ENCODE measurements at regions not wholly inside any gene's neighbourhood (a gene's known extent, or its start where the extent isn't known, plus 50 kb on each side); places are given as distances from the start of the nearest gene placed in this dataset.

DNA sequence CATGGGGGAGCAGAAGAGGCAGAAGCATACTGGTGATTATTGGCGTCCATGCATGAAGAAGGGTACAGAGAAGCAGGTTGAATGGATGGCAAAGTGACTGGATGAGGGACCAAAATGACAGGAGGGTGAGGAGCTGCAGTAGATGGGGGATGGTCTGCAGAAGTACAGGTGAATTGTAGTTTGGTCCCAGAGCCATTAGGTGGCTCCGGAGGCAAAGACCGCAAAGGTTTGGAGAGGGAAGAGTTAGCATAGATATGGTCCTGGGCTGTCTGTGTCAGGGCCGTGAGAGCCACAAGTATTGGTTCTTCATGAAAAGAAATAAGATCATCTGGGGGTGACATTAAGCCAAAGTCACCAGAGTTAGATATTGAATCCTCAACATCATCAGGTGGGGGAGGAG, 59.0 kb upstream of the ZNF726 start:
- Histone ChIP-seq H3K4me2 (ENCODE audit: insufficient read depth, low read length) (no peak overlapping the region), H3K4me1 (replicated peaks in 1 of 2; ENCODE audit: control insufficient read depth in 2 of 2, insufficient read depth in 2 of 2, low read length in 2 of 2) (no peaks in the 10 kb centered on the region), H3K4me3 (no peak overlapping the region), H3K27me3 (ENCODE audit: control insufficient read depth in 2 of 2, insufficient read depth in 2 of 2, low read length in 2 of 2) (no peaks in the 10 kb centered on the region), H3K9me1 (ENCODE audit: control insufficient read depth, insufficient read depth, low read length) (no peaks in the 10 kb centered on the region), H3K9ac (ENCODE audit: insufficient read depth in 1 of 2, low read depth in 2 of 2, low read length in 2 of 2) (no peak overlapping the region), H3K27ac (ENCODE audit: extremely low read depth, low read depth, low read length) (no peak overlapping the region), H2AFZ (ENCODE audit: low read depth, low read length) (no peak overlapping the region), H3K36me3 (ENCODE audit: control insufficient read depth, insufficient read depth, low read length) (no peaks in the 10 kb centered on the region), H3K9me3 (replicated peaks; ENCODE audit: control insufficient read depth, insufficient read depth, low read depth, low read length) (no peaks in the 10 kb centered on the region), H3K79me2 (ENCODE audit: control insufficient read depth, insufficient read depth, low read length) (no peaks in the 10 kb centered on the region), H4K20me1 (replicated peaks; ENCODE audit: control insufficient read depth, insufficient read depth, low read length) (no peaks in the 10 kb centered on the region)
- POLR2A ChIA-PET = no interaction called here
- ATAC-seq (no peak), DNase-seq (ENCODE audit: extremely low read depth in 1 of 4, low spot score in 3 of 4) (peak in 1 of 4 experiments; percentile 6), FAIRE-seq (no peak)
- no TSS peak for BruUV-seq (replicated peaks)
- intact Hi-C loops (cut with micrococcal nuclease) (no loop called here), in situ Hi-C loops (cut with MboI) (no loop called here)
- 0% methylated on average over 4 of the region's 4 CpGs for WGBS (ENCODE audit: insufficient coverage, low coverage, missing lambda C conversion rate)
- TF ChIP-seq, protein P1, sequence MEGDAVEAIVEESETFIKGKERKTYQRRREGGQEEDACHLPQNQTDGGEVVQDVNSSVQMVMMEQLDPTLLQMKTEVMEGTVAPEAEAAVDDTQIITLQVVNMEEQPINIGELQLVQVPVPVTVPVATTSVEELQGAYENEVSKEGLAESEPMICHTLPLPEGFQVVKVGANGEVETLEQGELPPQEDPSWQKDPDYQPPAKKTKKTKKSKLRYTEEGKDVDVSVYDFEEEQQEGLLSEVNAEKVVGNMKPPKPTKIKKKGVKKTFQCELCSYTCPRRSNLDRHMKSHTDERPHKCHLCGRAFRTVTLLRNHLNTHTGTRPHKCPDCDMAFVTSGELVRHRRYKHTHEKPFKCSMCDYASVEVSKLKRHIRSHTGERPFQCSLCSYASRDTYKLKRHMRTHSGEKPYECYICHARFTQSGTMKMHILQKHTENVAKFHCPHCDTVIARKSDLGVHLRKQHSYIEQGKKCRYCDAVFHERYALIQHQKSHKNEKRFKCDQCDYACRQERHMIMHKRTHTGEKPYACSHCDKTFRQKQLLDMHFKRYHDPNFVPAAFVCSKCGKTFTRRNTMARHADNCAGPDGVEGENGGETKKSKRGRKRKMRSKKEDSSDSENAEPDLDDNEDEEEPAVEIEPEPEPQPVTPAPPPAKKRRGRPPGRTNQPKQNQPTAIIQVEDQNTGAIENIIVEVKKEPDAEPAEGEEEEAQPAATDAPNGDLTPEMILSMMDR (IDR thresholded peaks at IDR 0.05 in 2 of 3, conservative IDR thresholded peaks at IDR 0.05 in 1 of 3; ENCODE audit: insufficient read depth in 2 of 3, low read depth in 1 of 3, low read length in 3 of 3) = 0 out of 6 replicates have a peak, but pooled peaks of 2 of the 3 experiments have one; percentile 10 to 11
- no peak for TF ChIP-seq ZNF431 (CRISPR knock-in tag; IDR thresholded peaks at IDR 0.05)
- CTCF ChIA-PET (ENCODE audit: low intra/inter-chr PET ratio) = no interaction called here

- BruUV-seq (replicated peaks) = no TSS peak
- no peaks in the 10 kb centered on the region for H3K36me3 ChIP-seq (ENCODE audit: control insufficient read depth, insufficient read depth, low read length)
- ChIA-PET CTCF (ENCODE audit: low intra/inter-chr PET ratio) (no interaction called here), POLR2A (no interaction called here)
- DNase-seq (ENCODE audit: extremely low read depth in 1 of 4, low spot score in 3 of 4) (no peak), FAIRE-seq (no peak), ATAC-seq (no peak)
- no peak overlapping the region for H2AFZ ChIP-seq (ENCODE audit: low read depth, low read length)
- no peaks in the 10 kb centered on the region for H3K9me3 ChIP-seq (replicated peaks; ENCODE audit: control insufficient read depth, insufficient read depth, low read depth, low read length)
- no peaks in the 10 kb centered on the region for H3K4me1 ChIP-seq (replicated peaks in 1 of 2; ENCODE audit: control insufficient read depth in 2 of 2, insufficient read depth in 2 of 2, low read length in 2 of 2)
- WGBS (ENCODE audit: insufficient coverage, low coverage, missing lambda C conversion rate) = 0% methylated on average over 5 of the region's 5 CpGs
- H3K4me3 ChIP-seq = no peak overlapping the region
- H3K79me2 ChIP-seq (ENCODE audit: control insufficient read depth, insufficient read depth, low read length) = no peaks in the 10 kb centered on the region
- intact Hi-C loops (cut with micrococcal nuclease) = no loop called here
- no peak overlapping the region for H3K4me2 ChIP-seq (ENCODE audit: insufficient read depth, low read length)
- H3K9me1 ChIP-seq (ENCODE audit: control insufficient read depth, insufficient read depth, low read length) = no peaks in the 10 kb centered on the region
- no peaks in the 10 kb centered on the region for H4K20me1 ChIP-seq (replicated peaks; ENCODE audit: control insufficient read depth, insufficient read depth, low read length)
- H3K9ac ChIP-seq (ENCODE audit: insufficient read depth in 1 of 2, low read depth in 2 of 2, low read length in 2 of 2) = no peak overlapping the region
- no peak overlapping the region for H3K27ac ChIP-seq (ENCODE audit: extremely low read depth, low read depth, low read length)
- in situ Hi-C loops (cut with MboI) = no loop called here
- no peaks in the 10 kb centered on the region for H3K27me3 ChIP-seq (ENCODE audit: control insufficient read depth in 2 of 2, insufficient read depth in 2 of 2, low read length in 2 of 2)
- TF ChIP-seq ZFX (CRISPR knock-in tag; IDR thresholded peaks at IDR 0.05) (no peak), CCNT2 (IDR thresholded peaks at IDR 0.05; ENCODE audit: borderline replicate concordance, extremely low read depth, insufficient read length, low read depth, low read length) (no peak), PCBP2 (IDR thresholded peaks at IDR 0.05; ENCODE audit: low read depth, low read length, poor library complexity, severe bottlenecking) (no peak), HSF4 (CRISPR knock-in tag; IDR thresholded peaks at IDR 0.05; ENCODE audit: borderline replicate concordance) (no peak), EP300 (IDR thresholded peaks at IDR 0.05; ENCODE audit: low read length) (no peak)
- TF ChIP-seq, protein P2, sequence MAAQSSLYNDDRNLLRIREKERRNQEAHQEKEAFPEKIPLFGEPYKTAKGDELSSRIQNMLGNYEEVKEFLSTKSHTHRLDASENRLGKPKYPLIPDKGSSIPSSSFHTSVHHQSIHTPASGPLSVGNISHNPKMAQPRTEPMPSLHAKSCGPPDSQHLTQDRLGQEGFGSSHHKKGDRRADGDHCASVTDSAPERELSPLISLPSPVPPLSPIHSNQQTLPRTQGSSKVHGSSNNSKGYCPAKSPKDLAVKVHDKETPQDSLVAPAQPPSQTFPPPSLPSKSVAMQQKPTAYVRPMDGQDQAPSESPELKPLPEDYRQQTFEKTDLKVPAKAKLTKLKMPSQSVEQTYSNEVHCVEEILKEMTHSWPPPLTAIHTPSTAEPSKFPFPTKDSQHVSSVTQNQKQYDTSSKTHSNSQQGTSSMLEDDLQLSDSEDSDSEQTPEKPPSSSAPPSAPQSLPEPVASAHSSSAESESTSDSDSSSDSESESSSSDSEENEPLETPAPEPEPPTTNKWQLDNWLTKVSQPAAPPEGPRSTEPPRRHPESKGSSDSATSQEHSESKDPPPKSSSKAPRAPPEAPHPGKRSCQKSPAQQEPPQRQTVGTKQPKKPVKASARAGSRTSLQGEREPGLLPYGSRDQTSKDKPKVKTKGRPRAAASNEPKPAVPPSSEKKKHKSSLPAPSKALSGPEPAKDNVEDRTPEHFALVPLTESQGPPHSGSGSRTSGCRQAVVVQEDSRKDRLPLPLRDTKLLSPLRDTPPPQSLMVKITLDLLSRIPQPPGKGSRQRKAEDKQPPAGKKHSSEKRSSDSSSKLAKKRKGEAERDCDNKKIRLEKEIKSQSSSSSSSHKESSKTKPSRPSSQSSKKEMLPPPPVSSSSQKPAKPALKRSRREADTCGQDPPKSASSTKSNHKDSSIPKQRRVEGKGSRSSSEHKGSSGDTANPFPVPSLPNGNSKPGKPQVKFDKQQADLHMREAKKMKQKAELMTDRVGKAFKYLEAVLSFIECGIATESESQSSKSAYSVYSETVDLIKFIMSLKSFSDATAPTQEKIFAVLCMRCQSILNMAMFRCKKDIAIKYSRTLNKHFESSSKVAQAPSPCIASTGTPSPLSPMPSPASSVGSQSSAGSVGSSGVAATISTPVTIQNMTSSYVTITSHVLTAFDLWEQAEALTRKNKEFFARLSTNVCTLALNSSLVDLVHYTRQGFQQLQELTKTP (IDR thresholded peaks at IDR 0.05; ENCODE audit: low read depth in 1 of 2, partially characterized antibody in 2 of 2) = no peak
- TF ChIP-seq, protein P3, sequence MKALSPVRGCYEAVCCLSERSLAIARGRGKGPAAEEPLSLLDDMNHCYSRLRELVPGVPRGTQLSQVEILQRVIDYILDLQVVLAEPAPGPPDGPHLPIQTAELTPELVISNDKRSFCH (CRISPR knock-in tag; IDR thresholded peaks at IDR 0.05) = no peak
- TF ChIP-seq, protein P3 (tag; IDR thresholded peaks at IDR 0.05) = no peak
Observed at GRCh38 chr19:23851966-23852365, 62.7 kb upstream of the ZNF726 start.
